DMS79 treated with DMSO at 0.1 percent for 48 hours (cell line): ENCODE measurements at regions not wholly inside any gene's neighbourhood (a gene's known extent, or its start where the extent isn't known, plus 50 kb on each side); places are given as distances from the start of the nearest gene placed in this dataset.

Experiments used
- DNase-seq: peaks from one replicate; lab custom pipeline; 2025; lab: John Stamatoyannopoulos, UW

GRCh38 chr1:68551459-68551858 lies 54.6 kb upstream of the DEPDC1 start:
- no peak for DNase-seq

GRCh38 chr1:68558321-68559026 lies 61.6 kb upstream of the DEPDC1 start:
- no peak for DNase-seq

GRCh38 chr1:68565923-68566322 lies 69.0 kb upstream of the DEPDC1 start:
- no peak for DNase-seq

- DNase-seq = no peak
Observed at GRCh38 chr1:68570871-68571270, 74.0 kb upstream of the DEPDC1 start.

GRCh38 chr1:68571454-68572235 lies 74.8 kb upstream of the DEPDC1 start:
- DNase-seq = no peak

GRCh38 chr1:68585351-68585750 lies 88.5 kb upstream of the DEPDC1 start:
- peak; percentile 8 for DNase-seq

GRCh38 chr1:68586766-68587165 lies 89.9 kb upstream of the DEPDC1 start:
- DNase-seq = no peak

GRCh38 chr1:68588304-68588703 lies 91.4 kb upstream of the DEPDC1 start:
- DNase-seq = no peak

GRCh38 chr1:68590473-68590872 lies 93.6 kb upstream of the DEPDC1 start:
- no peak for DNase-seq

- no peak for DNase-seq
Observed at GRCh38 chr1:68594851-68595250, 98.0 kb upstream of the DEPDC1 start.

GRCh38 chr1:68600049-68600661 lies 103.3 kb upstream of the DEPDC1 start:
- DNase-seq = no peak

GRCh38 chr1:68608289-68608688 lies 111.4 kb upstream of the DEPDC1 start:
- DNase-seq = no peak

GRCh38 chr1:68615312-68615711 lies 118.4 kb upstream of the DEPDC1 start:
- no peak for DNase-seq

GRCh38 chr1:68617942-68618341 lies 121.1 kb upstream of the DEPDC1 start:
- no peak for DNase-seq

- no peak for DNase-seq
Observed at GRCh38 chr1:68620571-68620970, 123.7 kb upstream of the DEPDC1 start.

GRCh38 chr1:68623700-68624099 lies 126.8 kb upstream of the DEPDC1 start:
- DNase-seq = no peak

GRCh38 chr1:68624233-68624632 lies 127.4 kb upstream of the DEPDC1 start:
- DNase-seq = no peak

GRCh38 chr1:68625624-68626023 lies 128.7 kb upstream of the DEPDC1 start:
- no peak for DNase-seq

- DNase-seq = no peak
Observed at GRCh38 chr1:68633141-68633919, 136.4 kb upstream of the DEPDC1 start.

- DNase-seq = no peak
Observed at GRCh38 chr1:68644504-68644903, 147.6 kb upstream of the DEPDC1 start.

GRCh38 chr1:68651115-68651514 lies 154.2 kb upstream of the DEPDC1 start:
- no peak for DNase-seq

GRCh38 chr1:68653882-68654281 lies 157.0 kb upstream of the DEPDC1 start:
- no peak for DNase-seq
